Heart right ventricle (tissue), 16 donors: ENCODE measurements at regions not wholly inside any gene's neighbourhood (a gene's known extent, or its start where the extent isn't known, plus 50 kb on each side); places are given as distances from the start of the nearest gene placed in this dataset.

ENCODE experiments used
- ATAC-seq, 8 donors: fragments of 200-7000 bp; cut with Tn5 transposase; one replicate each; pipeline ENCODE4 v1.9.1; 2020; ENCODE audit warnings: mild to moderate bottlenecking in 8 of 8, moderate library complexity in 8 of 8, moderate number of reproducible peaks in 1 of 8
- DNase-seq, 2 donors: peaks; one replicate each; pipeline ENCODE4 v3.0.0-alpha.2; 2020
- H3K27ac ChIP-seq, 10 donors: fragments of 200-600 bp; sonication (generic) in 2 of 10; one replicate each; pipeline versions ENCODE4 v1.5.0 to v1.8.0; 2020 to 2022; ENCODE audit warnings: mild to moderate bottlenecking in 3 of 10
- H3K27me3 ChIP-seq, 7 donors: fragments of 200-600 bp; one replicate each; pipeline ENCODE4 v1.8.0; 2021 to 2022; ENCODE audit warnings: mild to moderate bottlenecking in 2 of 7
- H3K36me3 ChIP-seq, 9 donors: fragments of 200-600 bp; sonication (generic) in 1 of 9; one replicate each; pipeline versions ENCODE4 v1.5.0 to v1.8.0; 2020 to 2022; ENCODE audit warnings: mild to moderate bottlenecking in 2 of 9
- H3K4me1 ChIP-seq, 9 donors: fragments of 200-600 bp; sonication (generic) in 1 of 9; one replicate each; pipeline versions ENCODE4 v1.5.0 to v1.8.0; 2020 to 2022; ENCODE audit warnings: mild to moderate bottlenecking in 4 of 9
- H3K4me3 ChIP-seq, 10 donors: fragments of 200-600 bp; sonication (generic) in 2 of 10; one replicate each; pipeline versions ENCODE4 v1.5.0 to v1.8.0; 2020 to 2022; ENCODE audit warnings: mild to moderate bottlenecking in 7 of 10, moderate library complexity in 2 of 10
- H3K9me3 ChIP-seq, 11 donors: fragments of 200-600 bp in 10 of 11; sonication (generic) in 2 of 11; one replicate each; pipeline versions ENCODE4 v1.5.0 to v1.8.0; 2013 to 2022; ENCODE audit warnings: mild to moderate bottlenecking in 2 of 11, control low read depth in 1 of 11, moderate library complexity in 1 of 11
- CTCF ChIP-seq, 9 donors: fragments of 200-600 bp; sonication (generic) in 2 of 9; IDR thresholded peaks; one replicate each; pipeline versions ENCODE4 v1.5.0 to v1.8.0; 2021 to 2022; ENCODE audit warnings: antibody characterized with exemption in 9 of 9, mild to moderate bottlenecking in 5 of 9, moderate library complexity in 1 of 9
- WGBS, 2 donors: extraction: QIAGEN DNeasy Blood & Tissue Kit; methylation state at CpG; one replicate each; pipeline ENCODE4 v1.1.7; 2013; ENCODE audit warnings: inconsistent platforms in 1 of 2; 5-methylcytosine and 5-hydroxymethylcytosine counted together
- intact Hi-C, 10 donors: fragments of 100-400 bp; cut with DNase I; formaldehyde crosslinking; loops; one replicate each; pipeline versions ENCODE4 v1.11.1 to v1.14.2; 2022
- donor health status: Arrhythmogenic right ventricular cardiomyopathy.
- donor health status: ischemic (EF 13 %, LVEDD 7.1; RV severe dilation, severe dysfunction).
- donor health status: healthy with polysubstance abuse.
- donor health status: DM: no; HTN: yes; CAD: no.
- donor health status: DM: no; HTN: no; CAD: no.
- donor health status: ischemic (EF 25% LVEDD 6.9; RV normal size, moderate dysfunction).
- donor health status: ischemic (EF 25% LVEDD 5.7; RV mildly dilated, moderate dysfunction).
- donor health status: healthy.
- donor health status: DM: yes; HTN: yes; CAD: no.
- donor health status: Ischemic cardiomyopathy.
- donor health status: ischemic (EF 35%, LVEDD 5.7; RV mildly dilated, moderate dysfunction).
- donor health status: nonischemic (EF 11% LVEDD 7.7; RV severe dilation, severe dysfunction).
- donor health status: DM: yes; HTN: yes; CAD: no.
- donor health status: PGD.
- donor health status: ischemic (EF 29% LVEDD 5.4; RV normal size, mild dysfunction).
- donor health status: nonischemic (EF 23%, LVEDD 6.1; RV moderate dilation, normal function).

DNA sequence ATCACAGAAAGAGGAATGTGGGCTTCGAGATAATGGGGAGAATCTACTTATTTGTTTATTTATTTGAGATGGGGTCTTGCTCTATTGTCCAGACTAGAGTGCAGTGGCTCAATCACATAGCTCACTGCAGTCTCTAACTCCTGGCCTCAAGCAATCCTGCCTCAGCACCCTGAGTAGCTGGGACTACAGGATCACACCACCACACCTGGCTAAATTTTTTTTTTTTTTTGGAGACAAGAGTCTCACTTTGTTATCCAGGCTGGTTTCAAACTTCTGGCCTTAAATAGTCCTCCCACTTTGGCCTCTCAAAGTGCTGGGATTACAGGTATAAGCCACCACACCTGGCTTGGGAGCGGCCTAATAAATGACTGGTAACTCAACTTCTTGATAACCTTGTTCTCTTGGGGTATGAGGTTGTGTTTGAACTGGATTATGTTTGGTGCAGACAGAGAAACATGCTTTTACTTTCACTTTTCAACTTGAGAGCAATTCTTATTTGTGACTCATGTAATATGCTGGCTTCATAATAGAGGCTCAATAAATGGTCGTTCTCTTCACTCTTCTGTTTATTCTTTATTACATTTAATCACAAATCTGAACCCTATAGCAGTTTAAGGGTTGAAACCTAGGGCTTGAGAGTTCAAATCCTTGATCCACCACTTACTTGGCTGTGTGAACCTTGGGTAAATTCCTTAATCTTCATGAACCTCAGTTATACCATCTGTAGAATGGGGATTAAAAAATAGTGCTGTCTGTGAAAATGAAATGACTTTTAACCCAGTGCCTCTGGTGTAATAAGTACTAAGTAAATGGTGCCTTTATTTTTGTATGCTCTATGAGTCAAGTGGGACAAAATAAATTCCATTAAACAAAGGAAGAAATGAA is 129.1 kb upstream of the HS3ST2 start:
- Histone ChIP-seq H3K36me3 (no peaks in the 10 kb centered on the region), H3K27me3 (peaks cover 0 to 10% (median 3%) of the 10 kb centered on the region in 7 donors), H3K9me3 (peaks cover 0 to 22% (median 9%) of the 10 kb centered on the region in 11 donors), H3K27ac (peak overlapping the region; percentile 0 to 56 (median 26)), H3K4me3 (no peak overlapping the region), H3K4me1 (peaks cover 0 to 19% (median 11%) of the 10 kb centered on the region in 9 donors)
- 79% methylated on average over 3 of the region's 3 CpGs for WGBS, 2 donors
- TF ChIP-seq CTCF (IDR thresholded peaks at IDR 0.05): no peak
- ATAC-seq: no peak
- DNase-seq: no peak
- intact Hi-C loops: loop anchor here in 1 of 10 donors (2.0 kb wide), 1 partner anchor 1128 kb away; no protein-coding TSS in a partner anchor

- Histone ChIP-seq H3K4me1 (peaks cover 0 to 19% (median 11%) of the 10 kb centered on the region in 9 donors), H3K27ac (peak overlapping the region; percentile 6 to 56 (median 26)), H3K4me3 (no peak overlapping the region), H3K27me3 (peaks cover 0 to 8% (median 0%) of the 10 kb centered on the region in 7 donors), H3K36me3 (no peaks in the 10 kb centered on the region), H3K9me3 (peaks cover 0 to 25% (median 9%) of the 10 kb centered on the region in 11 donors)
- whole genome bisulfite sequencing, 2 donors: 44 to 64% methylated on average over 3 of the region's 3 CpGs
- ATAC-seq (peak; percentile 31 to 96 (median 88)), DNase-seq (peak in 1 of 2 donors; percentile 34)
- intact Hi-C loops: loop anchor here in 1 of 10 donors (2.0 kb wide), 1 partner anchor 1129 kb away; no protein-coding TSS in a partner anchor
- TF ChIP-seq CTCF (IDR thresholded peaks at IDR 0.05): no peak
Measured at GRCh38 chr16:22685459-22685830, 128.5 kb upstream of the HS3ST2 start.

DNA sequence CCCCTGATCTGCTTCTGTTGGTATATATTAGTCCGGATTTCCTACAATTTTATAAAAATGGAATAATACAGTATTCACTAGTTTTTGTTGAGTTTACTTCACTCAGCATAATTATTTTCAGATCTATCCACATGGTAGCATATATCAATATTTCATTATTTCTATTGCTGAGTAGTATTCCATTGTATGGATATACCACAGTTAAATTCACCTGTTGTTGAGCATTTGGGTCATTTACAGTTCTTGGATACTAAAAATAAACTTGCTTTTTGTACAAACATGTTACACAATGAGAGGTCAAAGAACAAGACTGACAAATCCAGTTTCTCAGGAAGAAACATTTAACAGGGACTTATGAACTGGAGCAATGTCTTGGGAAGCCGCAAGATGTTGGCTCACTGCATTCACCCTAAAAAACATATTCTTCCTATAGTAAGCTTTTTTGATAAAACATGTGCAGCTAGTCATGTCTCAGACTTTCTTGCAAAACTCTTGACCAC is 126.9 kb upstream of the HS3ST2 start:
- H3K4me1 ChIP-seq: peaks cover 0 to 19% (median 11%) of the 10 kb centered on the region in 9 donors
- intact Hi-C loops: no loop called here
- no peak for ATAC-seq
- WGBS, 2 donors: 44 to 78% methylated on average over 2 of the region's 2 CpGs
- peaks cover 0 to under 1% (median 0%) of the 10 kb centered on the region in 7 donors for H3K27me3 ChIP-seq
- no peak overlapping the region for H3K4me3 ChIP-seq
- H3K27ac ChIP-seq: no peak overlapping the region
- no peaks in the 10 kb centered on the region for H3K36me3 ChIP-seq
- H3K9me3 ChIP-seq: peaks cover 0 to 25% (median 9%) of the 10 kb centered on the region in 11 donors
- no peak for TF ChIP-seq CTCF (IDR thresholded peaks at IDR 0.05)
- no peak for DNase-seq

- Histone ChIP-seq H3K36me3 (no peaks in the 10 kb centered on the region), H3K4me3 (no peak overlapping the region), H3K9me3 (peaks cover 0 to 25% (median 9%) of the 10 kb centered on the region in 11 donors), H3K27ac (no peak overlapping the region), H3K27me3 (no peaks in the 10 kb centered on the region), H3K4me1 (peaks cover 0 to 19% (median 11%) of the 10 kb centered on the region in 9 donors)
- DNase-seq (no peak), ATAC-seq (no peak)
- no peak for TF ChIP-seq CTCF (IDR thresholded peaks at IDR 0.05)
- intact Hi-C loops: no loop called here
- 88% methylated on average over 2 of the region's 2 CpGs for WGBS, 2 donors
Measured at GRCh38 chr16:22688463-22688862, 125.5 kb upstream of the HS3ST2 start.
